Transverse colon (tissue), 4 donors: ENCODE measurements at regions not wholly inside any gene's neighbourhood (a gene's known extent, or its start where the extent isn't known, plus 50 kb on each side); places are given as distances from the start of the nearest gene placed in this dataset.

Experiments used
- CTCF ChIP-seq, 5 experiments: fragments of 200-600 bp in 3 of 5; fragments of 450-650 bp in 2 of 5; sonication (generic) in 3 of 5; IDR thresholded peaks; 1 replicate in 2 of 5; 2 replicates in 3 of 5; pipeline ENCODE4 v1.5.1; 2016 to 2017; ENCODE audit warnings: antibody characterized with exemption in 5 of 5, inconsistent platforms in 3 of 5, mild to moderate bottlenecking in 2 of 5, moderate library complexity in 1 of 5
- EP300 ChIP-seq: sonication (generic); formaldehyde crosslinking; IDR thresholded peaks from one replicate; pipeline ENCODE4 v1.6.1; 2017; ENCODE audit warnings: antibody characterized with exemption, low read depth
- POLR2A ChIP-seq: fragments of 450-650 bp; IDR thresholded peaks from one replicate; pipeline ENCODE4 v1.6.1; 2016; ENCODE audit warnings: antibody characterized with exemption, mild to moderate bottlenecking, moderate library complexity
- POLR2AphosphoS5 ChIP-seq, 3 donors: sonication (generic); formaldehyde crosslinking; IDR thresholded peaks; one replicate each; pipeline ENCODE4 v1.6.1; 2016; ENCODE audit warnings: antibody characterized with exemption in 3 of 3

- TF ChIP-seq CTCF (IDR thresholded peaks at IDR 0.05) (no peak), POLR2AphosphoS5 (IDR thresholded peaks at IDR 0.05) (no peak), POLR2A (no peak), EP300 (no peak)
Measured at GRCh38 chr12:46693518-46693917, 132.3 kb downstream of the SLC38A4 start.
